ENCODE measurements at regions not wholly inside any gene's neighbourhood (a gene's known extent, or its start where the extent isn't known, plus 50 kb on each side); places are given as distances from the start of the nearest gene placed in this dataset.
"Not testable (repeated sequence)": the region's sequence is repeated elsewhere in the genome, so short reads cannot be mapped to it uniquely, and the experiment has no call there.

- DNase-seq (ENCODE audit: insufficient read length), result no peak
- FAIRE-seq, result no peak
Observed at GRCh38 chr4:104022831-104023230, 303.0 kb upstream of the TACR3 start.

GRCh38 chr4:104022226-104022625 is 302.4 kb upstream of the TACR3 start:
- FAIRE-seq (no peak), DNase-seq (ENCODE audit: insufficient read length) (no peak)
- no peak for TF ChIP-seq TAF1 (IDR thresholded peaks at IDR 0.05; ENCODE audit: borderline replicate concordance, low read depth, low read length)
- TF ChIP-seq POLR2AphosphoS5 (IDR thresholded peaks at IDR 0.05; ENCODE audit: low read depth, low read length), result no peak
- no peak for TF ChIP-seq POLR2A (IDR thresholded peaks at IDR 0.05; ENCODE audit: low read depth, low read length)

More at GRCh38 chr4:104022831-104023230, 303.0 kb upstream of the TACR3 start:
- TF ChIP-seq POLR2A (IDR thresholded peaks at IDR 0.05; ENCODE audit: low read depth, low read length) (no peak), TAF1 (IDR thresholded peaks at IDR 0.05; ENCODE audit: borderline replicate concordance, low read depth, low read length) (no peak), POLR2AphosphoS5 (IDR thresholded peaks at IDR 0.05; ENCODE audit: low read depth, low read length) (no peak)

GRCh38 chr4:104020641-104021040 is 300.9 kb upstream of the TACR3 start:
- no peak for DNase-seq (ENCODE audit: insufficient read length)
- no peak for TF ChIP-seq POLR2AphosphoS5 (IDR thresholded peaks at IDR 0.05; ENCODE audit: low read depth, low read length)
- TF ChIP-seq POLR2A (IDR thresholded peaks at IDR 0.05; ENCODE audit: low read depth, low read length), result no peak
- no peak for TF ChIP-seq TAF1 (IDR thresholded peaks at IDR 0.05; ENCODE audit: borderline replicate concordance, low read depth, low read length)
- no peak for FAIRE-seq

- FAIRE-seq (no peak), DNase-seq (ENCODE audit: insufficient read length) (no peak)
- TF ChIP-seq POLR2AphosphoS5 (IDR thresholded peaks at IDR 0.05; ENCODE audit: low read depth, low read length) (no peak), TAF1 (IDR thresholded peaks at IDR 0.05; ENCODE audit: borderline replicate concordance, low read depth, low read length) (no peak), POLR2A (IDR thresholded peaks at IDR 0.05; ENCODE audit: low read depth, low read length) (no peak)
Observed at GRCh38 chr4:104017213-104017612, 297.4 kb upstream of the TACR3 start.

DNA sequence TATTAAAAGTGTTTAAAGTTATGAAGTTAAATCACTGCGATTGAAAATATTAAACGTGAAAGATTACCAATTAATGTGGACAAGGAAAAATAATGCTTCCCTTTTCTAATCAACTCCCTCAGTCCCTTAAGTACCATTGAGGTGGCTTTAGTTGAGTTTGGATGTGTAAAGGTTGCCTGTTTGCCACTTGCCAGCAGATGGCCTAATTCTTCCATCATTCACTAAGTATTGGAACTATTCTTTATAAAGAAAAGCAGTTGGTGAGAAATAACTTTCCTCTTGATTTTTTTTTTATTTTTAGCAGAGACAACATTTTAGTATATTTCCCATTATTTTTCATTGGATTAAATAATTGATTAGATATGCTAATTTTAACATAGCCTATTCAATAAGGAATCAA is 295.9 kb upstream of the TACR3 start:
- no peak for DNase-seq (ENCODE audit: insufficient read length)
- TF ChIP-seq POLR2AphosphoS5 (IDR thresholded peaks at IDR 0.05; ENCODE audit: low read depth, low read length), result no peak
- no peak for TF ChIP-seq TAF1 (IDR thresholded peaks at IDR 0.05; ENCODE audit: borderline replicate concordance, low read depth, low read length)
- no peak for FAIRE-seq

DNA sequence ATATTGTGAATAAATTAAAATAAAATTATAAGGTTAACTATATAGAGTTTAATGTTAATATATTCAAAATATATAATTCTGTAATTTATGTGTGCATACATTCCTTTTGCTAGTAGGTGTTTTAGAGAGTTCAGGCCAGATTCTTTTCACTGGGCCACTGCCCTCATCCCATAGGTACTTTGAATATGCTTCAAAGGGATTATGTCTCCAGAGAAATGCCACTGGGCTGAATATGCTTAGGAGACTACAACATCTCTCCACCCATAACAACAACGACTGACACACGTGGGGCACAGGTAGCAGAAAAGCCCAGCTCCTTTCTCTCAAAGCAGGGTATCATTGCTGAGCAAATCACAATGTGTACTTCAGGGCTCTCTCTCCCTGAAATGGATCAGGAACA is 290.9 kb upstream of the TACR3 start:
- TF ChIP-seq POLR2A (IDR thresholded peaks at IDR 0.05; ENCODE audit: low read depth, low read length), result no peak
- no peak for TF ChIP-seq TAF1 (IDR thresholded peaks at IDR 0.05; ENCODE audit: borderline replicate concordance, low read depth, low read length)
- TF ChIP-seq POLR2AphosphoS5 (IDR thresholded peaks at IDR 0.05; ENCODE audit: low read depth, low read length), result no peak
- DNase-seq (ENCODE audit: insufficient read length), result no peak
- FAIRE-seq, result no peak

GRCh38 chr4:104002318-104002717 is 282.5 kb upstream of the TACR3 start:
- FAIRE-seq; DNase-seq (ENCODE audit: insufficient read length): not testable (repeated sequence)

DNA sequence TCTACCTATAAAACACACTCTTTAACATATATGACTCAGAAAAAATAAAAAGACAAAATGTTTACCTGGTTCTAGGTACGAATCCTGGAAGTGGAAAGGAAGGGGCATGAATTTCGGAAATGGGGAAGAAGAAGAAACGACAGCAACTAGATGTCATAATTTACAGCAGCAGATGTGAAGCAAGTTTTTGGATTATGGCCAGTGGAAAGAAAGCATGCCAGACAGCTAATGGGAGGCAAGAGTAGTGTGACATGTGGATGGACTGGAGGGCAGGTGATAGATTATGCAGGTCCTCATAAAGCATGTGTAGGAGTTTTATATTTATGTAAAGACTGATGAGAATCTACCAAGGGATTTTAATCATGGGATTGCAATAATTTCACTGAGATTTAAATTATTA is 279.0 kb upstream of the TACR3 start:
- TF ChIP-seq POLR2AphosphoS5 (IDR thresholded peaks at IDR 0.05; ENCODE audit: low read depth, low read length) (no peak), POLR2A (IDR thresholded peaks at IDR 0.05; ENCODE audit: low read depth, low read length) (no peak)
- FAIRE-seq (no peak), DNase-seq (ENCODE audit: insufficient read length) (no peak)

DNA sequence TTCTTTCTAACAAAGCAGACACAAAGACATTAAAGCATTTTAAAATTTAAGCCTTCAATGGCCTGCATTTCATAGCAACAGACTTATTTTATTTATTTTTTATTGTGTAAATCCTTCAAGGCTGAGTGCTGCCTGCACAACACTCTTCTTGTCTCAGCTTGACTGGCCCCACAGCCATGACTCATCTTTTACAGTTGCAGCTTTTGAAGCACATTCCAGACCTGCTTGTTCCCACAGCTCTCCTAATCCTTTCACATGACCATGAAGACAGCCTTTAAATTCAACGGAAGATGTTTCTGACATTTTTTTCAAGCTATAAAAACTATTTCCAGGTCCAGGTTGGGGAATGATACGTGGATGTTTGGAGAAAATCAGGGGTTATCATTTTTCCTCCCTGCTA is 276.9 kb upstream of the TACR3 start:
- TF ChIP-seq TAF1 (IDR thresholded peaks at IDR 0.05; ENCODE audit: borderline replicate concordance, low read depth, low read length) (no peak), POLR2A (IDR thresholded peaks at IDR 0.05; ENCODE audit: low read depth, low read length) (no peak), POLR2AphosphoS5 (IDR thresholded peaks at IDR 0.05; ENCODE audit: low read depth, low read length) (no peak)
- FAIRE-seq (no peak), DNase-seq (ENCODE audit: insufficient read length) (no peak)

- DNase-seq (ENCODE audit: insufficient read length) (no peak), FAIRE-seq (no peak)
- TF ChIP-seq TAF1 (IDR thresholded peaks at IDR 0.05; ENCODE audit: borderline replicate concordance, low read depth, low read length) (no peak), POLR2AphosphoS5 (IDR thresholded peaks at IDR 0.05; ENCODE audit: low read depth, low read length) (no peak), POLR2A (IDR thresholded peaks at IDR 0.05; ENCODE audit: low read depth, low read length) (no peak)
Observed at GRCh38 chr4:103996064-103996463, 276.3 kb upstream of the TACR3 start.

- no peak for FAIRE-seq
- TF ChIP-seq POLR2AphosphoS5 (IDR thresholded peaks at IDR 0.05; ENCODE audit: low read depth, low read length) (no peak), POLR2A (IDR thresholded peaks at IDR 0.05; ENCODE audit: low read depth, low read length) (no peak), TAF1 (IDR thresholded peaks at IDR 0.05; ENCODE audit: borderline replicate concordance, low read depth, low read length) (no peak)
- DNase-seq (ENCODE audit: insufficient read length), result no peak
Observed at GRCh38 chr4:103994059-103994458, 274.3 kb upstream of the TACR3 start.

- no peak for FAIRE-seq
- no peak for TF ChIP-seq TAF1 (IDR thresholded peaks at IDR 0.05; ENCODE audit: borderline replicate concordance, low read depth, low read length)
- no peak for TF ChIP-seq POLR2AphosphoS5 (IDR thresholded peaks at IDR 0.05; ENCODE audit: low read depth, low read length)
- no peak for TF ChIP-seq POLR2A (IDR thresholded peaks at IDR 0.05; ENCODE audit: low read depth, low read length)
- DNase-seq (ENCODE audit: insufficient read length), result no peak
Observed at GRCh38 chr4:103982454-103982853, 262.7 kb upstream of the TACR3 start.

DNA sequence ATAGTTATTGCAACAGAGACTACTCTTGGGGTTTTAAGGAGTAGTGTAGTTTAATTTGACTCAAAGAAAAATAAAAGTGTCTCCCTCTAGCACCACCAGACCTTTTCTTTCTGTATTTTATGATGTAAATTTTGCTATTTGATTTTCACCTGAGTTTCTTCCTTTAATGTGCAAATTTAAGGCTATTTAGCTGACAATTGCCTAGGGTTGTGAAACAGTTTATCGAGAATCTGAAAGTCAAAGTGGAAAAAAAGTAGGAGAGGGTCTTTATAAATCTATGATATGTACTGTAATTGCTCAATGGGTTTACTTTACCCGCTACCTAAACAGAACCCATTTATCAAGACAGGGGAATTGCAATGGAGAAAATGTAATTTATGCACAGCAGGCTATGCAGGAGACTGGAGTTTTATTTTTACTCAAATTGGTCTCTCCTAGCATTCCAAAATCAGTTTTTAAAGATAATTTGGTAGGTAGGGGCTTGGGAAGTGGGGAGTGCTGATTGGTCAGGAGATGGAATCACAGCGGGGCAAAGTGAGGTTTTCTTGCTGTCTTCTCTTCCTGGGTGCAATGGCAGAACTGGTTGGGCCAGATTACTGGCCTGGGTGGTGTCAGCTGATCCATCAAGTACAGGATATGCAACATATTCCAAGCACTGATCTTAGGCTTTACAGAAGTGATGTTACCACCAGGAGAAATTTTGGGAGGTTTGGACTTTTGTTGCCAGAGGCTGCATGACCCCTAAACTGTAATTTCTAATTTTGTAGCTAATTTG is 228.6 kb upstream of the TACR3 start:
- FAIRE-seq (no peak), DNase-seq (ENCODE audit: insufficient read length) (no peak)
- TF ChIP-seq TAF1 (IDR thresholded peaks at IDR 0.05; ENCODE audit: borderline replicate concordance, low read depth, low read length) (no peak), POLR2AphosphoS5 (IDR thresholded peaks at IDR 0.05; ENCODE audit: low read depth, low read length) (no peak), POLR2A (IDR thresholded peaks at IDR 0.05; ENCODE audit: low read depth, low read length) (no peak)

Data from GM12892 (cell line).